Gastrocnemius medialis (tissue), 4 donors: ENCODE measurements at regions not wholly inside any gene's neighbourhood (a gene's known extent, or its start where the extent isn't known, plus 50 kb on each side); places are given as distances from the start of the nearest gene placed in this dataset.

Experiments
- POLR2A ChIP-seq, 2 donors: fragments of 450-650 bp; IDR thresholded peaks; one replicate each; pipeline ENCODE4 v1.6.1; 2017; ENCODE audit warnings: antibody characterized with exemption in 2 of 2, mild to moderate bottlenecking in 2 of 2, moderate library complexity in 2 of 2
- TF ChIP-seq, protein P1 (sequence below), 5 experiments: fragments of 450-650 bp in 3 of 5; fragments of 200-600 bp in 2 of 5; sonication (generic) in 2 of 5; IDR thresholded peaks in 4 of 5; conservative IDR thresholded peaks in 1 of 5; 1 replicate in 4 of 5; 2 replicates in 1 of 5; pipeline ENCODE4 v1.5.1; 2016 to 2019; ENCODE audit warnings: antibody characterized with exemption in 5 of 5, mild to moderate bottlenecking in 3 of 5, moderate library complexity in 3 of 5

DNA sequence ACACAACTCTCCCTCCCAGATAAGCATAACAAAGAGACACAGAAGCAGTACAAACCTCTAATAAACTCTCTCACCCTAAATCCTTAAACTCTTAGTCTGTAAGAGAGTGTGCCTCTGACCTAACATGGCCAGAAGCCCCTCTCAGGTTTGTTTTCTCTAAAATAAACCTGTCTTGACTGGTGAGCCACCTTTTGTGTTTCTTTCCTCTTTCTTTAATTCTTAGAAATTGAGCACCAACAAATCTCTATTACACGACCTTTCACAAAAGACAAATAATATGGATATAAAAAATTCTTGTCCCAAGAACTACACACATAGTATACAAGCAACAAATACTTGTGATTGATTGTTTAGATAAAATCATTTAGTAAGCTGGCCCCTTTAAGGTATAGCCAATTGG lies 573.7 kb downstream of the EPHA5 start:
- TF ChIP-seq, protein P1, sequence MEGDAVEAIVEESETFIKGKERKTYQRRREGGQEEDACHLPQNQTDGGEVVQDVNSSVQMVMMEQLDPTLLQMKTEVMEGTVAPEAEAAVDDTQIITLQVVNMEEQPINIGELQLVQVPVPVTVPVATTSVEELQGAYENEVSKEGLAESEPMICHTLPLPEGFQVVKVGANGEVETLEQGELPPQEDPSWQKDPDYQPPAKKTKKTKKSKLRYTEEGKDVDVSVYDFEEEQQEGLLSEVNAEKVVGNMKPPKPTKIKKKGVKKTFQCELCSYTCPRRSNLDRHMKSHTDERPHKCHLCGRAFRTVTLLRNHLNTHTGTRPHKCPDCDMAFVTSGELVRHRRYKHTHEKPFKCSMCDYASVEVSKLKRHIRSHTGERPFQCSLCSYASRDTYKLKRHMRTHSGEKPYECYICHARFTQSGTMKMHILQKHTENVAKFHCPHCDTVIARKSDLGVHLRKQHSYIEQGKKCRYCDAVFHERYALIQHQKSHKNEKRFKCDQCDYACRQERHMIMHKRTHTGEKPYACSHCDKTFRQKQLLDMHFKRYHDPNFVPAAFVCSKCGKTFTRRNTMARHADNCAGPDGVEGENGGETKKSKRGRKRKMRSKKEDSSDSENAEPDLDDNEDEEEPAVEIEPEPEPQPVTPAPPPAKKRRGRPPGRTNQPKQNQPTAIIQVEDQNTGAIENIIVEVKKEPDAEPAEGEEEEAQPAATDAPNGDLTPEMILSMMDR (IDR thresholded peaks at IDR 0.05 in 4 of 5, conservative IDR thresholded peaks at IDR 0.05 in 1 of 5), result no peak
- no peak for TF ChIP-seq POLR2A (IDR thresholded peaks at IDR 0.05)
